GM13976 (cell line): ENCODE measurements at regions not wholly inside any gene's neighbourhood (a gene's known extent, or its start where the extent isn't known, plus 50 kb on each side); places are given as distances from the start of the nearest gene placed in this dataset.

ENCODE experiments used
- DNase-seq: peaks from one replicate; pipeline ENCODE4 v3.0.0; 2012; ENCODE audit warnings: low spot score
- CTCF ChIP-seq: IDR thresholded peaks from 2 replicates; pipeline ENCODE4 v1.5.1; 2012; ENCODE audit warnings: borderline replicate concordance, mild to moderate bottlenecking; ENCODE audit not compliant: insufficient read depth; ENCODE audit errors: extremely low read depth, missing control alignments, control extremely low read depth
- in situ Hi-C: fragments of 300-500 bp; cut with MboI; formaldehyde crosslinking; loops from one replicate; pipeline ENCODE4 v1.12.0; 2022; ENCODE audit warnings: low sequenced_read_pairs, mixed read lengths, inconsistent platforms; ENCODE audit not compliant: unreplicated experiment

GRCh38 chr16:16887193-16887592 lies 508.3 kb downstream of the NPIPA7 start:
- in situ Hi-C loops, result loop anchor here (25.0 kb wide), 1 partner anchor 100 kb away; no protein-coding TSS in a partner anchor
- TF ChIP-seq CTCF, result no peak
- DNase-seq, result no peak

GRCh38 chr16:16890964-16891363 lies 512.0 kb downstream of the NPIPA7 start:
- in situ Hi-C loops, result loop anchor here (25.0 kb wide), 1 partner anchor 104 kb away; no protein-coding TSS in a partner anchor
- TF ChIP-seq CTCF, result no peak
- DNase-seq, result no peak

GRCh38 chr16:16904601-16905000 lies 525.7 kb downstream of the NPIPA7 start:
- no peak for TF ChIP-seq CTCF

GRCh38 chr16:16905850-16906249 lies 526.9 kb downstream of the NPIPA7 start:
- in situ Hi-C loops, result loop anchor here (25.0 kb wide), 1 partner anchor 744 kb away; no protein-coding TSS in a partner anchor
- no peak for TF ChIP-seq CTCF
- no peak for DNase-seq

More at GRCh38 chr16:16904601-16905000, 525.7 kb downstream of the NPIPA7 start:
- in situ Hi-C loops, result loop anchor here (25.0 kb wide), 1 partner anchor 742 kb away; no protein-coding TSS in a partner anchor
- no peak for DNase-seq

- no peak for TF ChIP-seq CTCF
- in situ Hi-C loops, result loop anchor here (25.0 kb wide), 1 partner anchor 745 kb away; no protein-coding TSS in a partner anchor
- DNase-seq, result no peak
Measured at GRCh38 chr16:16907089-16907488, 528.1 kb downstream of the NPIPA7 start.

- in situ Hi-C loops, result loop anchor here (25.0 kb wide), 1 partner anchor 746 kb away; no protein-coding TSS in a partner anchor
- DNase-seq, result no peak
- no peak for TF ChIP-seq CTCF
Measured at GRCh38 chr16:16908077-16908476, 529.1 kb downstream of the NPIPA7 start.

- no peak for DNase-seq
- no peak for TF ChIP-seq CTCF
- in situ Hi-C loops, result loop anchor here (25.0 kb wide), 1 partner anchor 747 kb away; no protein-coding TSS in a partner anchor
Measured at GRCh38 chr16:16909126-16909525, 530.2 kb downstream of the NPIPA7 start.
